Caco-2 (cell line): ENCODE measurements at regions not wholly inside any gene's neighbourhood (a gene's known extent, or its start where the extent isn't known, plus 50 kb on each side); places are given as distances from the start of the nearest gene placed in this dataset.

Source experiments
- BruUV-seq: library from RNA; stranded (reverse); fragments of 400-500 nt; replicated peaks from 2 replicates; lab custom pipeline; 2021; lab: Mats Ljungman, UMichigan
- CTCF ChIA-PET: fragments of 300-600 bp; sonication (Branson Sonifier 250); formaldehyde crosslinking; loops from one replicate; lab custom pipeline; 2022; ENCODE audit warnings: antibody characterized with exemption; lab: Charles Lee
- POLR2A ChIA-PET: fragments of 300-600 bp; sonication (Branson Sonifier 250); formaldehyde crosslinking; loops from one replicate; lab custom pipeline; 2022; ENCODE audit warnings: antibody characterized with exemption; lab: Charles Lee
- DNase-seq, 2 experiments: peaks; one replicate each; pipeline versions ENCODE4 v3.0.0 to v3.0.0-alpha.2; 2020 to 2022
- H3K27me3 ChIP-seq: replicated peaks from 2 replicates; pipeline ENCODE4 v1.6.0; 2011; ENCODE audit warnings: low read length; ENCODE audit not compliant: control insufficient read depth, insufficient read depth
- H3K36me3 ChIP-seq: 2 replicates; pipeline ENCODE4 v1.5.1; 2011; ENCODE audit warnings: low read length; ENCODE audit not compliant: control insufficient read depth, insufficient read depth
- H3K4me1 ChIP-seq: fragments of 250-450 bp; sonication (Bioruptor Pico); 2 replicates; pipeline ENCODE4 v1.5.1; 2020; ENCODE audit warnings: mild to moderate bottlenecking
- H3K4me3 ChIP-seq: 2 replicates; pipeline ENCODE4 v1.5.1; 2011; ENCODE audit warnings: low read depth, mild to moderate bottlenecking, control low read depth, low read length
- H3K9me3 ChIP-seq: fragments of 250-450 bp; sonication (Bioruptor Pico); 2 replicates; pipeline ENCODE4 v1.5.1; 2020; ENCODE audit warnings: mild to moderate bottlenecking, moderate library complexity
- H3K27ac Mint-ChIP-seq: one replicate; pipeline ENCODE4 v1.8.0; 2022; ENCODE audit warnings: mixed read lengths; ENCODE audit not compliant: unreplicated experiment
- H3K27me3 Mint-ChIP-seq: one replicate; pipeline ENCODE4 v1.8.0; 2022; ENCODE audit warnings: mixed read lengths; ENCODE audit not compliant: insufficient read depth, unreplicated experiment
- H3K36me3 Mint-ChIP-seq: one replicate; pipeline ENCODE4 v1.8.0; 2022; ENCODE audit warnings: mild to moderate bottlenecking, mixed read lengths; ENCODE audit not compliant: insufficient read depth, unreplicated experiment
- H3K4me1 Mint-ChIP-seq: one replicate; pipeline ENCODE4 v1.8.0; 2022; ENCODE audit warnings: low read depth, mixed read lengths; ENCODE audit not compliant: unreplicated experiment
- H3K4me3 Mint-ChIP-seq: one replicate; pipeline ENCODE4 v1.8.0; 2022; ENCODE audit warnings: mild to moderate bottlenecking, moderate library complexity, mixed read lengths; ENCODE audit not compliant: unreplicated experiment
- H3K9me3 Mint-ChIP-seq: one replicate; pipeline ENCODE4 v1.8.0; 2022; ENCODE audit warnings: mixed read lengths; ENCODE audit not compliant: unreplicated experiment
- intact Hi-C: fragments of 100-400 bp; cut with micrococcal nuclease; formaldehyde crosslinking; loops from one replicate; pipeline ENCODE4 v1.10.0; 2022; ENCODE audit not compliant: unreplicated experiment
- TF ChIP-seq, protein P1 (sequence below), 2 experiments: fragments of 200-600 bp in 1 of 2; IDR thresholded peaks; 1 replicate in 1 of 2; 2 replicates in 1 of 2; pipeline versions ENCODE4 v1.5.1 to v1.8.0; 2011 to 2022; ENCODE audit warnings: antibody characterized with exemption in 1 of 2, control low read depth in 1 of 2, inconsistent platforms in 1 of 2, low read depth in 1 of 2, low read length in 1 of 2, mild to moderate bottlenecking in 1 of 2, moderate library complexity in 1 of 2; ENCODE audit not compliant: insufficient read depth in 1 of 2, severe bottlenecking in 1 of 2, unreplicated experiment in 1 of 2

DNA sequence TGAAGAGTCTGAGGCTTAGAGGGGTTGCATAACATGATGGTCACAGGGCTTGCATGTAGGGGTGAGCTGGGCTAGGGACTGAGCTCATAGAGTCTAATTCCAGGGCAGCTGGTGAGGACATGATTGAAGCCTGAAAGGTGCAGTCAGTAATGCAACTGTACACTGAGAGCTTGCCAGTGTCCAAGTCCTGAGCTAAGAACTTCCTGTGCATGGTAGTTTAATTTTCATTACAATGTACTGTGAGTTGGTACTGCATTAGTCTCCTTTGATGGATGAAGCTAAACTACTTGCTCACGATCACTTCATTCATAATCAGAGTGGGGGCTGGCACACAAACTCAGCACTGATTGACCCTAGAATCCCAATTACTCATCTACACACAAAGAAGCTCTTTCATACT is 156.4 kb upstream of the CRBN start:
- intact Hi-C loops: no loop called here
- Histone ChIP-seq H3K36me3 (no peaks in the 10 kb centered on the region), H3K9me3 (no peaks in the 10 kb centered on the region), H3K4me3 (no peak overlapping the region), H3K27me3 (no peaks in the 10 kb centered on the region), H3K4me1 (no peaks in the 10 kb centered on the region)
- DNase-seq: no peak
- ChIA-PET POLR2A (no interaction called here), CTCF (no interaction called here)
- no TSS peak for BruUV-seq
- Mint-ChIP-seq H3K9me3 (no peaks in the 10 kb centered on the region), H3K36me3 (no peaks in the 10 kb centered on the region), H3K27me3 (no peaks in the 10 kb centered on the region), H3K4me3 (no peak overlapping the region), H3K27ac (no peak overlapping the region), H3K4me1 (no peaks in the 10 kb centered on the region)
- TF ChIP-seq, protein P1, sequence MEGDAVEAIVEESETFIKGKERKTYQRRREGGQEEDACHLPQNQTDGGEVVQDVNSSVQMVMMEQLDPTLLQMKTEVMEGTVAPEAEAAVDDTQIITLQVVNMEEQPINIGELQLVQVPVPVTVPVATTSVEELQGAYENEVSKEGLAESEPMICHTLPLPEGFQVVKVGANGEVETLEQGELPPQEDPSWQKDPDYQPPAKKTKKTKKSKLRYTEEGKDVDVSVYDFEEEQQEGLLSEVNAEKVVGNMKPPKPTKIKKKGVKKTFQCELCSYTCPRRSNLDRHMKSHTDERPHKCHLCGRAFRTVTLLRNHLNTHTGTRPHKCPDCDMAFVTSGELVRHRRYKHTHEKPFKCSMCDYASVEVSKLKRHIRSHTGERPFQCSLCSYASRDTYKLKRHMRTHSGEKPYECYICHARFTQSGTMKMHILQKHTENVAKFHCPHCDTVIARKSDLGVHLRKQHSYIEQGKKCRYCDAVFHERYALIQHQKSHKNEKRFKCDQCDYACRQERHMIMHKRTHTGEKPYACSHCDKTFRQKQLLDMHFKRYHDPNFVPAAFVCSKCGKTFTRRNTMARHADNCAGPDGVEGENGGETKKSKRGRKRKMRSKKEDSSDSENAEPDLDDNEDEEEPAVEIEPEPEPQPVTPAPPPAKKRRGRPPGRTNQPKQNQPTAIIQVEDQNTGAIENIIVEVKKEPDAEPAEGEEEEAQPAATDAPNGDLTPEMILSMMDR (IDR thresholded peaks at IDR 0.05; ENCODE audit: insufficient read depth in 1 of 2, low read depth in 1 of 2, low read length in 1 of 2, severe bottlenecking in 1 of 2, unreplicated experiment in 1 of 2): no peak

DNA sequence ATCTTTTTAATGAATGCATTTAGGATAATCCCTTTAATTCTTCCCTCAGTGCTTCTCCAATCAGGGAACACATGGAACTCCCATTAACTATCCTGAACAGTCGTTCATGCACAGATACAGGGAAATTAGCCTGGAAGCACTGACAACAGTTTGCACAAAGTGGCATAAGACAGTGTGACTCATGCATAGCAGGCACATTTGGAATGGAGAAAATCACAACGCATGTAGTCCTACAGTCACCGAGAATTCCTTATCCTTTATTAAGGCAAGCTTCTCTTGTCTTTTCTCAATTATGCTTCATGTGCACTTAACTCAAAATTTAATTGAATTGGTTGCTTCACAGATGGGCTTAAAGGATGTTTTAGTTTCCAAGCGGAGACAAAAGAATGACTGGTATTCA is 155.0 kb upstream of the CRBN start:
- H3K4me3 Mint-ChIP-seq: no peak overlapping the region
- intact Hi-C loops: no loop called here
- H3K4me3 ChIP-seq: no peak overlapping the region
- H3K4me1 ChIP-seq: no peaks in the 10 kb centered on the region
- H3K36me3 ChIP-seq: no peaks in the 10 kb centered on the region
- ChIA-PET POLR2A (no interaction called here), CTCF (no interaction called here)
- H3K27ac Mint-ChIP-seq: no peak overlapping the region
- no peaks in the 10 kb centered on the region for H3K27me3 Mint-ChIP-seq
- H3K36me3 Mint-ChIP-seq: no peaks in the 10 kb centered on the region
- H3K9me3 ChIP-seq: no peaks in the 10 kb centered on the region
- no peaks in the 10 kb centered on the region for H3K9me3 Mint-ChIP-seq
- H3K4me1 Mint-ChIP-seq: no peaks in the 10 kb centered on the region
- no peak for DNase-seq
- no peaks in the 10 kb centered on the region for H3K27me3 ChIP-seq
- TF ChIP-seq, protein P1 (IDR thresholded peaks at IDR 0.05; ENCODE audit: insufficient read depth in 1 of 2, low read depth in 1 of 2, low read length in 1 of 2, severe bottlenecking in 1 of 2, unreplicated experiment in 1 of 2): no peak
- no TSS peak for BruUV-seq

- H3K9me3 Mint-ChIP-seq: no peaks in the 10 kb centered on the region
- CTCF ChIA-PET: no interaction called here
Observed at GRCh38 chr3:3333571-3333970, 154.1 kb upstream of the CRBN start.

More at GRCh38 chr3:3333571-3333970, 154.1 kb upstream of the CRBN start:
- H3K4me3 Mint-ChIP-seq: no peak overlapping the region
- Histone ChIP-seq H3K9me3 (no peaks in the 10 kb centered on the region), H3K4me3 (no peak overlapping the region), H3K27me3 (no peaks in the 10 kb centered on the region), H3K4me1 (no peaks in the 10 kb centered on the region), H3K36me3 (no peaks in the 10 kb centered on the region)
- H3K27ac Mint-ChIP-seq: no peak overlapping the region
- H3K4me1 Mint-ChIP-seq: no peaks in the 10 kb centered on the region
- H3K36me3 Mint-ChIP-seq: no peaks in the 10 kb centered on the region
- DNase-seq: no peak
- POLR2A ChIA-PET: no interaction called here
- intact Hi-C loops: no loop called here
- TF ChIP-seq, protein P1 (IDR thresholded peaks at IDR 0.05; ENCODE audit: insufficient read depth in 1 of 2, low read depth in 1 of 2, low read length in 1 of 2, severe bottlenecking in 1 of 2, unreplicated experiment in 1 of 2): no peak
- no TSS peak for BruUV-seq
- no peaks in the 10 kb centered on the region for H3K27me3 Mint-ChIP-seq
